GM23338 (cell line): ENCODE measurements at regions not wholly inside any gene's neighbourhood (a gene's known extent, or its start where the extent isn't known, plus 50 kb on each side); places are given as distances from the start of the nearest gene placed in this dataset.

Experiments used
- ATAC-seq: fragments of 200-7000 bp; cut with Tn5 transposase; 3 replicates; pipeline ENCODE4 v1.9.1; 2020
- DNase-seq: peaks from one replicate; pipeline ENCODE4 v3.0.0-alpha.2; 2015; ENCODE audit warnings: low spot score
- H2AFZ ChIP-seq: fragments of 200-600 bp; sonication (generic); 2 replicates; pipeline ENCODE4 v1.8.0; 2016; ENCODE audit warnings: antibody characterized with exemption, mild to moderate bottlenecking, moderate library complexity
- H3F3A ChIP-seq: fragments of 200-600 bp; sonication (generic); replicated peaks from 2 replicates; pipeline ENCODE4 v1.8.0; 2017; ENCODE audit warnings: antibody characterized with exemption, mixed run types, low read depth
- H3K27ac ChIP-seq: fragments of 200-600 bp; sonication (generic); 2 replicates; pipeline ENCODE4 v1.6.1; 2016; ENCODE audit warnings: low read depth
- H3K27me3 ChIP-seq: fragments of 200-600 bp; sonication (generic); 2 replicates; pipeline ENCODE4 v1.8.0; 2016; ENCODE audit warnings: mild to moderate bottlenecking, mixed run types, moderate library complexity; ENCODE audit not compliant: insufficient read depth
- H3K36me3 ChIP-seq: fragments of 200-600 bp; sonication (generic); 2 replicates; pipeline ENCODE4 v1.8.0; 2016; ENCODE audit warnings: mild to moderate bottlenecking; ENCODE audit not compliant: insufficient read depth
- H3K4me1 ChIP-seq: fragments of 200-600 bp; sonication (generic); 2 replicates; pipeline ENCODE4 v1.8.0; 2016; ENCODE audit warnings: mild to moderate bottlenecking, moderate library complexity; ENCODE audit not compliant: insufficient read depth
- H3K4me2 ChIP-seq: fragments of 200-600 bp; sonication (generic); 2 replicates; pipeline ENCODE4 v1.7.1; 2017; ENCODE audit warnings: mixed run types
- H3K4me3 ChIP-seq: fragments of 200-600 bp; sonication (generic); 2 replicates; pipeline ENCODE4 v1.6.1; 2016; ENCODE audit warnings: mixed run types
- H3K79me2 ChIP-seq: fragments of 200-600 bp; sonication (generic); replicated peaks from 2 replicates; pipeline ENCODE4 v1.8.0; 2017; ENCODE audit warnings: mild to moderate bottlenecking; ENCODE audit not compliant: insufficient read depth
- H3K9me2 ChIP-seq: fragments of 200-600 bp; sonication (generic); 2 replicates; pipeline ENCODE4 v1.8.0; 2017; ENCODE audit not compliant: insufficient read depth
- H4K20me1 ChIP-seq: fragments of 200-600 bp; sonication (generic); replicated peaks from 2 replicates; pipeline ENCODE4 v1.8.0; 2017; ENCODE audit warnings: mild to moderate bottlenecking; ENCODE audit not compliant: insufficient read depth
- H3K27ac Mint-ChIP-seq: 2 replicates; pipeline ENCODE4 v1.8.0; 2020; ENCODE audit warnings: inconsistent platforms, mild to moderate bottlenecking, moderate library complexity, mixed read lengths
- H3K27me3 Mint-ChIP-seq: 3 replicates; pipeline ENCODE4 v1.8.0; 2022; ENCODE audit warnings: low read depth, mild to moderate bottlenecking, moderate library complexity, mixed read lengths, inconsistent platforms; ENCODE audit not compliant: insufficient read depth, poor library complexity
- H3K36me3 Mint-ChIP-seq: 3 replicates; pipeline ENCODE4 v1.8.0; 2021; ENCODE audit warnings: low read depth, mild to moderate bottlenecking, inconsistent platforms, moderate library complexity, mixed read lengths
- H3K4me1 Mint-ChIP-seq: 3 replicates; pipeline ENCODE4 v1.8.0; 2020; ENCODE audit warnings: mild to moderate bottlenecking, inconsistent platforms, mixed read lengths
- H3K4me3 Mint-ChIP-seq: 3 replicates; pipeline ENCODE4 v1.8.0; 2021; ENCODE audit warnings: moderate library complexity, mild to moderate bottlenecking, inconsistent platforms, mixed read lengths
- H3K9me3 Mint-ChIP-seq: 3 replicates; pipeline ENCODE4 v1.8.0; 2020; ENCODE audit warnings: moderate library complexity, mild to moderate bottlenecking, inconsistent platforms, mixed read lengths
- CREB1 ChIP-seq: fragments of 250-450 bp; sonication (Bioruptor Pico); IDR thresholded peaks from 2 replicates; pipeline ENCODE4 v1.5.0; 2020; ENCODE audit warnings: low read depth, mild to moderate bottlenecking, moderate library complexity
- CTCF ChIP-seq, 2 experiments: fragments of 200-600 bp in 1 of 2; sonication (generic) in 1 of 2; conservative IDR thresholded peaks; 2 replicates each; pipeline versions ENCODE4 v1.5.1 to v1.6.1; 2016 to 2017; ENCODE audit warnings: antibody characterized with exemption in 2 of 2, low read depth in 2 of 2, mild to moderate bottlenecking in 2 of 2, moderate library complexity in 1 of 2
- ETS1 ChIP-seq: IDR thresholded peaks from 2 replicates; pipeline ENCODE4 v1.6.1; 2016; ENCODE audit warnings: antibody characterized with exemption
- JUNB ChIP-seq: IDR thresholded peaks from one replicate; pipeline ENCODE4 v1.6.1; 2016; ENCODE audit warnings: antibody characterized with exemption; ENCODE audit not compliant: unreplicated experiment
- NANOG ChIP-seq: IDR thresholded peaks from 2 replicates; pipeline ENCODE4 v1.6.1; 2016; ENCODE audit warnings: antibody characterized with exemption, borderline replicate concordance
- POLR2AphosphoS5 ChIP-seq: IDR thresholded peaks from 2 replicates; pipeline ENCODE4 v1.6.1; 2016; ENCODE audit warnings: antibody characterized with exemption, low read depth
- REST ChIP-seq: IDR thresholded peaks from one replicate; pipeline ENCODE4 v1.6.1; 2018; ENCODE audit warnings: antibody characterized with exemption; ENCODE audit not compliant: unreplicated experiment
- STAT1 ChIP-seq: IDR thresholded peaks from one replicate; pipeline ENCODE4 v1.6.1; 2016; ENCODE audit warnings: antibody characterized with exemption; ENCODE audit not compliant: unreplicated experiment
- ZNF114 ChIP-seq: fragments of 250-450 bp; sonication (Bioruptor Pico); IDR thresholded peaks from 2 replicates; pipeline ENCODE4 v1.5.0; 2020; ENCODE audit warnings: mild to moderate bottlenecking, moderate library complexity
- ZNF331 ChIP-seq: fragments of 250-450 bp; sonication (Bioruptor Pico); IDR thresholded peaks from 2 replicates; pipeline ENCODE4 v1.5.0; 2020; ENCODE audit warnings: low read depth, mild to moderate bottlenecking, moderate library complexity

- ATAC-seq (peak; percentile 81), DNase-seq (peak; percentile 77)
- no peak overlapping the region for H2AFZ ChIP-seq
- no peaks in the 10 kb centered on the region for H4K20me1 ChIP-seq
- peaks cover 48% of the 10 kb centered on the region for H3K4me1 Mint-ChIP-seq
- H3K27ac ChIP-seq: peak overlapping the region; percentile 89
- peaks cover 8% of the 10 kb centered on the region for H3K27me3 Mint-ChIP-seq
- H3K27me3 ChIP-seq: no peaks in the 10 kb centered on the region
- H3F3A ChIP-seq: no peaks in the 10 kb centered on the region
- no peak for TF ChIP-seq ZNF114 (CRISPR knock-in tag)
- no peaks in the 10 kb centered on the region; the same call in 1 of the 2 replicates for H3K9me2 ChIP-seq
- H3K27ac Mint-ChIP-seq: peak overlapping the region; percentile 94
- H3K36me3 ChIP-seq: no peaks in the 10 kb centered on the region
- no peaks in the 10 kb centered on the region; the same call in 2 of the 3 replicates for H3K9me3 Mint-ChIP-seq
- no peaks in the 10 kb centered on the region for H3K79me2 ChIP-seq
- no peaks in the 10 kb centered on the region; the same call in 2 of the 3 replicates for H3K36me3 Mint-ChIP-seq
- H3K4me3 ChIP-seq: no peak overlapping the region
- H3K4me1 ChIP-seq: peaks cover 34% of the 10 kb centered on the region
- H3K4me3 Mint-ChIP-seq: no peak overlapping the region; the same call in 2 of the 3 replicates
- peak overlapping the region; percentile 58 for H3K4me2 ChIP-seq
These were observed 202.9 kb upstream of the CTNNB1 start for GRCh38 chr3:40996382-40996781.

GRCh38 chr3:40996827-40997710 lies 202.2 kb upstream of the CTNNB1 start:
- Mint-ChIP-seq H3K4me3 (no peak overlapping the region; the same call in 2 of the 3 replicates), H3K9me3 (no peaks in the 10 kb centered on the region; the same call in 2 of the 3 replicates), H3K4me1 (peaks cover 54% of the 10 kb centered on the region), H3K36me3 (no peaks in the 10 kb centered on the region; the same call in 2 of the 3 replicates), H3K27me3 (peaks cover 8% of the 10 kb centered on the region), H3K27ac (peak overlapping the region; percentile 94)
- H3K27ac ChIP-seq: peak overlapping the region; percentile 89
- no peak overlapping the region for H3K4me3 ChIP-seq
- H3F3A ChIP-seq: no peaks in the 10 kb centered on the region
- H3K36me3 ChIP-seq: no peaks in the 10 kb centered on the region
- no peaks in the 10 kb centered on the region for H3K27me3 ChIP-seq
- H4K20me1 ChIP-seq: no peaks in the 10 kb centered on the region
- H3K4me2 ChIP-seq: peak overlapping the region; percentile 58
- no peak overlapping the region for H2AFZ ChIP-seq
- H3K4me1 ChIP-seq: peaks cover 41% of the 10 kb centered on the region
- H3K79me2 ChIP-seq: no peaks in the 10 kb centered on the region
- H3K9me2 ChIP-seq: no peaks in the 10 kb centered on the region
- DNase-seq: peak; percentile 46
- ATAC-seq: peak; percentile 64
- no peak for TF ChIP-seq CREB1 (CRISPR knock-in tag)
- TF ChIP-seq STAT1: no peak
- TF ChIP-seq ZNF331 (CRISPR knock-in tag): no peak
- TF ChIP-seq CTCF (conservative IDR thresholded peaks at IDR 0.05; ENCODE audit: low read depth in 2 of 2): no peak
- TF ChIP-seq REST: no peak
- TF ChIP-seq ZNF114 (CRISPR knock-in tag): no peak
- no peak for TF ChIP-seq POLR2AphosphoS5
- no peak for TF ChIP-seq NANOG
- no peak for TF ChIP-seq ETS1
- TF ChIP-seq JUNB: no peak
